ENCODE measurements at regions not wholly inside any gene's neighbourhood (a gene's known extent, or its start where the extent isn't known, plus 50 kb on each side); places are given as distances from the start of the nearest gene placed in this dataset.

- ChIA-PET POLR2A (no interaction called here), CTCF (no interaction called here)
- Mint-ChIP-seq H3K4me1 (no peaks in the 10 kb centered on the region), H3K4me3 (no peak overlapping the region), H3K27me3 (no peaks in the 10 kb centered on the region), H3K36me3 (ENCODE audit: low read depth) (no peaks in the 10 kb centered on the region), H3K27ac (no peak overlapping the region), H3K9me3 (ENCODE audit: low read depth) (no peaks in the 10 kb centered on the region)
- intact Hi-C loops (cut with DNase I, micrococcal nuclease), result no loop called here
- DNase-seq, result no peak
- no peak for ATAC-seq
These were observed 132.4 kb downstream of the MAGEC1 start for GRCh38 chrX:142036116-142036515.

GRCh38 chrX:142005532-142005931, 101.8 kb downstream of the MAGEC1 start:
- Mint-ChIP-seq H3K27me3 (no peaks in the 10 kb centered on the region), H3K27ac (no peak overlapping the region), H3K4me3 (no peak overlapping the region), H3K9me3 (ENCODE audit: low read depth) (no peaks in the 10 kb centered on the region), H3K4me1 (no peaks in the 10 kb centered on the region), H3K36me3 (ENCODE audit: low read depth) (no peaks in the 10 kb centered on the region)
- CTCF ChIA-PET, result no interaction called here
- ATAC-seq, result no peak
- POLR2A ChIA-PET, result no interaction called here
- no peak for DNase-seq
- intact Hi-C loops (cut with DNase I, micrococcal nuclease), result no loop called here

- ATAC-seq, result no peak
- intact Hi-C loops (cut with DNase I, micrococcal nuclease), result no loop called here
- CTCF ChIA-PET, result no interaction called here
These were observed 98.8 kb downstream of the MAGEC1 start for GRCh38 chrX:142002471-142002870.

DNA sequence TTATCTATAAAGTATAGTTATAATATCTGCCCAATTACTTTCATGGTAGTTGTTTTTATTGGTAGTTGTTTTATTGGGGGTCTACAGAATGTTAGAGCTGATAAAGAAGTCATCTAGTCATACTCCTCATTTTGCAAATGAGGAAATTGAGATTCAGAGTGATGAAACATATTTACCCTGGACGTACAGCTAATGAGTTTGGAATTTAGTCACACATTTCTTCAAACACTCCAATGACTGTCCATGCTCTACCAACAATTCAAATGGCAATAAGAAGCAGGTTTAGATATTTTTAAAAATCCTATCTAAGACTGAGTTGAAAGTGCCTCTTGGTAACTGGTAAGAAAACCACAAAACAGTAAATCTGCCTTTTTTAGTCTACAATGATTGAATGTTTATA, 98.2 kb downstream of the MAGEC1 start:
- intact Hi-C loops (cut with DNase I, micrococcal nuclease), result no loop called here
- ChIA-PET POLR2A (no interaction called here), CTCF (no interaction called here)
- H3K4me3 Mint-ChIP-seq, result no peak overlapping the region
- H3K27me3 Mint-ChIP-seq, result no peaks in the 10 kb centered on the region
- DNase-seq (no peak), ATAC-seq (no peak)
- H3K9me3 Mint-ChIP-seq (ENCODE audit: low read depth), result no peaks in the 10 kb centered on the region
- H3K36me3 Mint-ChIP-seq (ENCODE audit: low read depth), result no peaks in the 10 kb centered on the region
- H3K27ac Mint-ChIP-seq, result no peak overlapping the region
- H3K4me1 Mint-ChIP-seq, result no peaks in the 10 kb centered on the region

More at GRCh38 chrX:142002471-142002870, 98.8 kb downstream of the MAGEC1 start:
- Mint-ChIP-seq H3K4me1 (no peaks in the 10 kb centered on the region), H3K27me3 (no peaks in the 10 kb centered on the region), H3K4me3 (no peak overlapping the region), H3K27ac (no peak overlapping the region), H3K9me3 (ENCODE audit: low read depth) (no peaks in the 10 kb centered on the region), H3K36me3 (ENCODE audit: low read depth) (no peaks in the 10 kb centered on the region)
- POLR2A ChIA-PET, result no interaction called here
- DNase-seq, result no peak

- intact Hi-C loops (cut with DNase I, micrococcal nuclease), result no loop called here
- DNase-seq (no peak), ATAC-seq (no peak)
- no peaks in the 10 kb centered on the region for H3K4me1 Mint-ChIP-seq
- H3K27ac Mint-ChIP-seq, result no peak overlapping the region
- H3K9me3 Mint-ChIP-seq (ENCODE audit: low read depth), result peaks cover 3% of the 10 kb centered on the region
- CTCF ChIA-PET, result no interaction called here
- no peaks in the 10 kb centered on the region for H3K27me3 Mint-ChIP-seq
- POLR2A ChIA-PET, result no interaction called here
- H3K4me3 Mint-ChIP-seq, result no peak overlapping the region
- no peaks in the 10 kb centered on the region for H3K36me3 Mint-ChIP-seq (ENCODE audit: low read depth)
These were observed 86.1 kb downstream of the MAGEC1 start for GRCh38 chrX:141989815-141990214.

DNA sequence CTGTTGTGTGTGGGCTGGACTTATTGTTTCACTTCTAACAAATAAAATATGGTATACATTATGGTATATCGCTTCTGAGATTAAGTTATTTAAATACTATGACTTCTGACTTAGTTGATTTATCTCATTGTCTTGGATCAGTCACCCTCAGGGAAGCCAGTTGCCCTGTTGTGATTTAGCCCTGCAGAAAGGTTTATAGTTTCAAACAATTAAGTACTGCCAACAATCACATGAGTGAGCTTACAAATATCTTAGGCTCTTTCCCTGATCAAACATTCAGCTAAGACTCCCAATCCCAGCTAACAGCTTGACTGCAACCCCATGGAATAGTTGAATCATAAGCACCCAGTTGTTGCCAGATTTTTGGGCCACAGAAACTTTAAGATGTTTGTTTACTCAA, 85.4 kb downstream of the MAGEC1 start:
- DNase-seq (no peak), ATAC-seq (no peak)
- H3K27ac Mint-ChIP-seq, result no peak overlapping the region
- no peaks in the 10 kb centered on the region for H3K36me3 Mint-ChIP-seq (ENCODE audit: low read depth)
- H3K4me1 Mint-ChIP-seq, result no peaks in the 10 kb centered on the region
- ChIA-PET CTCF (no interaction called here), POLR2A (no interaction called here)
- intact Hi-C loops (cut with DNase I, micrococcal nuclease), result no loop called here
- no peak overlapping the region for H3K4me3 Mint-ChIP-seq
- no peaks in the 10 kb centered on the region for H3K27me3 Mint-ChIP-seq
- peaks cover 3% of the 10 kb centered on the region for H3K9me3 Mint-ChIP-seq (ENCODE audit: low read depth)

DNA sequence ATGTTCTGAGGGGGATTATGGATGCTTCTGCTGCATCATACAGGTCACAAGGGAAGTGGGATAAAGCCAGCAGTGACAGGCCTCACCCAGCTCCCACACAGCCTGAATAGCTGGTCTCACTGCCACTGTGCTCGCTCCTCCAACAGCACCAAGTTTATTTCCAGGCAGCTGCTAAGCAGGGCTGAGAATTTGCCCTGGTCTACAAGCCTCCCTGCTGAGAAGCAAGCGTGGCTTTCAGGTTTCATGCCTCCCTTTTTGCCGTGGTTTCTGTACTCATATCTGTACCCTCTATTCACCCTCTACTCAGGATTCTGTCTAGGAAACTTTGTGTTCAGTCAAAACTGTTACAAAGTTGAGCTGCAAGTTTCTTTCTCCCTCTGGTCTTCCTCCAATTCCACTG, 78.6 kb downstream of the MAGEC1 start:
- intact Hi-C loops (cut with DNase I, micrococcal nuclease), result no loop called here
- H3K4me3 Mint-ChIP-seq, result no peak overlapping the region
- H3K27me3 Mint-ChIP-seq, result no peaks in the 10 kb centered on the region
- DNase-seq, result no peak
- H3K36me3 Mint-ChIP-seq (ENCODE audit: low read depth), result no peaks in the 10 kb centered on the region
- ChIA-PET POLR2A (no interaction called here), CTCF (no interaction called here)
- no peaks in the 10 kb centered on the region for H3K4me1 Mint-ChIP-seq
- ATAC-seq, result no peak
- H3K9me3 Mint-ChIP-seq (ENCODE audit: low read depth), result peaks cover 7% of the 10 kb centered on the region
- no peak overlapping the region for H3K27ac Mint-ChIP-seq

GRCh38 chrX:141975839-141976238, 72.1 kb downstream of the MAGEC1 start:
- ChIA-PET POLR2A (no interaction called here), CTCF (no interaction called here)
- Mint-ChIP-seq H3K4me3 (no peak overlapping the region), H3K27ac (no peak overlapping the region), H3K27me3 (no peaks in the 10 kb centered on the region), H3K36me3 (ENCODE audit: low read depth) (no peaks in the 10 kb centered on the region), H3K4me1 (no peaks in the 10 kb centered on the region), H3K9me3 (ENCODE audit: low read depth) (peaks cover 3% of the 10 kb centered on the region)
- DNase-seq, result no peak
- no peak for ATAC-seq
- intact Hi-C loops (cut with DNase I, micrococcal nuclease), result no loop called here

DNA sequence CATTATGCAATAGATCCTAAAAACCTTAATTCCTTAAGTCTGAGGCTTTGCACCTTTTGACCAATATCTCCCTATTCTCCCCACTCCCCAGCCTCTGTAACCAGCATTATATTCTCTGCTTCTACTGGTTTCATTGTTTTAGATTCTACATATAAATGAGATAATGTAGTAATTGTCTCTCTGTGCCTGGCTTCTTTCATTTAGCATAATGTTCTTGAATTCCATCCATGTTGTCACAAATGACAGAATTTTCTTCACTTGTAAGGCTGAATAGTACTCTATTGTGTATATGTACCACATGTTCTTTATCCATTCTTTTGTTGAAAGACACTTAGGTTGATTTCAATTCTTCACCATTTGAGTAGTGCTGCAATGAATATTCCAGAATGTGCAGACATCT, 66.0 kb downstream of the MAGEC1 start:
- no peaks in the 10 kb centered on the region for H3K9me3 Mint-ChIP-seq (ENCODE audit: low read depth)
- H3K27ac Mint-ChIP-seq, result no peak overlapping the region
- H3K36me3 Mint-ChIP-seq (ENCODE audit: low read depth), result no peaks in the 10 kb centered on the region
- DNase-seq, result no peak
- no peaks in the 10 kb centered on the region for H3K4me1 Mint-ChIP-seq
- no peak for ATAC-seq
- ChIA-PET CTCF (no interaction called here), POLR2A (no interaction called here)
- intact Hi-C loops (cut with DNase I, micrococcal nuclease), result no loop called here
- H3K27me3 Mint-ChIP-seq, result no peaks in the 10 kb centered on the region
- no peak overlapping the region for H3K4me3 Mint-ChIP-seq

DNA sequence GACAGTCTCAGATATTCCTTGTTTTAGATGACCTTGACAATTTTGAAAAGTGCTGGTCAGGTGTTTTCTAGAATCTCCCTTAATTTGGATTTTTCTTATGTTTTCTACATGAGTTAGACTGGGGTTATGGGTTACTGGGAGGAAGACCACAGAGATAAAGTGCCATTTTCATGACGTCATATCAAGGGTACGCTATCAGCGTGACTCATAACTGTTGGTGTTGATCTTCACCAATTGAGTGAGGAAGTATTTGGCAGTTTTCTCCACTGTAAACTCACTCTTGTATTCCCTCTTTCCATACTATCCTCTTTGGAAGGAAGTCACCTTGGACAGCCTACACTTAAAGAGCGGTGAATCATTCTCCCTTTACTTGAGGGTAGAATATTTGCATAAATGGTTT, 56.9 kb downstream of the MAGEC1 start:
- POLR2A ChIA-PET, result no interaction called here

More for the DNA sequence above, 56.9 kb downstream of the MAGEC1 start:
- Mint-ChIP-seq H3K36me3 (ENCODE audit: low read depth) (no peaks in the 10 kb centered on the region), H3K4me3 (no peak overlapping the region), H3K4me1 (no peaks in the 10 kb centered on the region), H3K27me3 (no peaks in the 10 kb centered on the region), H3K27ac (no peak overlapping the region), H3K9me3 (ENCODE audit: low read depth) (no peaks in the 10 kb centered on the region)
- DNase-seq, result no peak
- intact Hi-C loops (cut with DNase I, micrococcal nuclease), result no loop called here
- CTCF ChIA-PET, result no interaction called here
- no peak for ATAC-seq
